Neutrophil (primary cell): ENCODE measurements at regions not wholly inside any gene's neighbourhood (a gene's known extent, or its start where the extent isn't known, plus 50 kb on each side); places are given as distances from the start of the nearest gene placed in this dataset.

Source experiments
- H3K27ac ChIP-seq: fragments of 200-600 bp; sonication (generic); 2 replicates; pipeline ENCODE4 v1.5.1; 2016; ENCODE audit warnings: mild to moderate bottlenecking, moderate library complexity
- H3K27me3 ChIP-seq: fragments of 200-600 bp; sonication (generic); 2 replicates; pipeline ENCODE4 v1.6.0; 2016; ENCODE audit warnings: mild to moderate bottlenecking
- H3K36me3 ChIP-seq: fragments of 200-600 bp; sonication (generic); 2 replicates; pipeline ENCODE4 v1.5.1; 2017
- H3K4me1 ChIP-seq, 2 experiments: fragments of 200-600 bp in 1 of 2; sonication (generic) in 1 of 2; 1 replicate in 1 of 2; 2 replicates in 1 of 2; pipeline versions ENCODE4 v1.5.1 to v1.6.1; 2013 to 2016; ENCODE audit warnings: low read depth in 1 of 2, low read length in 1 of 2, mild to moderate bottlenecking in 1 of 2, moderate library complexity in 1 of 2; ENCODE audit not compliant: control insufficient read depth in 1 of 2, insufficient read depth in 1 of 2
- H3K4me3 ChIP-seq, 2 experiments: fragments of 200-600 bp in 1 of 2; sonication (generic) in 1 of 2; 1 replicate in 1 of 2; 2 replicates in 1 of 2; pipeline ENCODE4 v1.5.1; 2013 to 2016; ENCODE audit warnings: low read depth in 1 of 2, low read length in 1 of 2, mild to moderate bottlenecking in 1 of 2, moderate library complexity in 1 of 2
- H3K9me3 ChIP-seq: fragments of 200-600 bp; sonication (generic); 2 replicates; pipeline ENCODE4 v1.5.1; 2016
- TF ChIP-seq, protein P1 (sequence below): fragments of 200-600 bp; sonication (generic); IDR thresholded peaks from 2 replicates; pipeline ENCODE4 v1.5.1; 2016; ENCODE audit warnings: antibody characterized with exemption

DNA sequence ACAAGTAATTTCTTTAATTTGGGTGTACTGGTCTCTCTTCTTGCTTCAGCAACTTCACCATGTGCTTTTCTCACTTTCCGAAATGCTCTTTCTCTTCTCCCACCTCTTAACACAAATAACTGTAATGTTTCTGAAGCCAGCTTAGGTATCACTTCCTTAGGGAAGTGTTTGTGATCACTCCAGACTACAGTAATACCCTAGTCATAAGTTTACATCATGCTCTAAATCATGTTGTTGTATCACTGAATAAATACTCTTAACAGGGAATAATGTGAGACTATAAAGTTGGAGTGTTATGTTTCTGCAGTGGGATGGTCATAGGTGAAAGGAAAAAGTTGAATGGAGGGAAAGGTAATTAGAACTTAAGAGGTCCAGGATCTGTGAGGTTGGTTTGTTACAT lies 712.3 kb downstream of the C4orf33 start:
- Histone ChIP-seq H3K27me3 (no peaks in the 10 kb centered on the region), H3K4me1 (no peaks in the 10 kb centered on the region), H3K4me3 (no peak overlapping the region), H3K27ac (no peak overlapping the region), H3K36me3 (no peaks in the 10 kb centered on the region), H3K9me3 (no peaks in the 10 kb centered on the region)
- TF ChIP-seq, protein P1, sequence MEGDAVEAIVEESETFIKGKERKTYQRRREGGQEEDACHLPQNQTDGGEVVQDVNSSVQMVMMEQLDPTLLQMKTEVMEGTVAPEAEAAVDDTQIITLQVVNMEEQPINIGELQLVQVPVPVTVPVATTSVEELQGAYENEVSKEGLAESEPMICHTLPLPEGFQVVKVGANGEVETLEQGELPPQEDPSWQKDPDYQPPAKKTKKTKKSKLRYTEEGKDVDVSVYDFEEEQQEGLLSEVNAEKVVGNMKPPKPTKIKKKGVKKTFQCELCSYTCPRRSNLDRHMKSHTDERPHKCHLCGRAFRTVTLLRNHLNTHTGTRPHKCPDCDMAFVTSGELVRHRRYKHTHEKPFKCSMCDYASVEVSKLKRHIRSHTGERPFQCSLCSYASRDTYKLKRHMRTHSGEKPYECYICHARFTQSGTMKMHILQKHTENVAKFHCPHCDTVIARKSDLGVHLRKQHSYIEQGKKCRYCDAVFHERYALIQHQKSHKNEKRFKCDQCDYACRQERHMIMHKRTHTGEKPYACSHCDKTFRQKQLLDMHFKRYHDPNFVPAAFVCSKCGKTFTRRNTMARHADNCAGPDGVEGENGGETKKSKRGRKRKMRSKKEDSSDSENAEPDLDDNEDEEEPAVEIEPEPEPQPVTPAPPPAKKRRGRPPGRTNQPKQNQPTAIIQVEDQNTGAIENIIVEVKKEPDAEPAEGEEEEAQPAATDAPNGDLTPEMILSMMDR = no peak

DNA sequence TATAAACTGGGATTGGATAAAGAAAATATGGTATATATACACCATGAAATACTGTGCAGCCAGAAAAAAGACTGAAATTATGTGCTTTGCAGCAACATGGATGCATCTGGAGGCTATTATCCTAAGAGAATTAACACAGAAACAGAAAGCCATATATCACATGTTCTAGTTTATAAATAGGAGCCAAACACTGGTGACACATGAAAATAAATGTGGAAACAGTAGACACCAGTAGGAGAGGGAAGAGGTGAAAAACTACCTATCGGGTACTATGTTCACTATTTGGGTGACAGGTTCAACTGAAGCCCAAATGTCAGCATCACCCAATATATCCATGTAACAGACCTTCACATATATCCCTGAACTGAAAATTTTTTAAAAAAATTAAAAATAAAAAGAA lies 725.1 kb downstream of the C4orf33 start:
- Histone ChIP-seq H3K36me3 (no peaks in the 10 kb centered on the region), H3K4me1 (no peaks in the 10 kb centered on the region), H3K27ac (no peak overlapping the region), H3K9me3 (no peaks in the 10 kb centered on the region), H3K27me3 (no peaks in the 10 kb centered on the region), H3K4me3 (no peak overlapping the region)
- TF ChIP-seq, protein P1 = no peak

DNA sequence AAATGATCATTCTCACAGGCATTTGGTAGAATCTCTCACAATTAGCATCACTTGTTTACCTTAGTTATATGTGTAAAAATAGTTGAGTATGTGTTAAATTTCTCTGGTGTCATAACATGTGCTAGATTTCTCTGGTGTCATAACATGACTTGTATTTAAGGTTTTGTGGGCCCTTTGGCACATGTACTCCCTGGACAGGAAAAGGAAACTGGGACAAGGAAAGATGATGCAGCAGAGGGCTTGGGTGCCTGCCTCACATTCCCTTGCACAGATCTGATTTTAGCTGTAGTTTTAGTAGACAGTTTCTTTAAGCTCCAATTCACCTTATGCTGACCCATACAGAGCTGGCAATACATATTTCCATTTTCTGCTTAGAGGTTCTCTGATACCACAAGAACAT lies 726.0 kb downstream of the C4orf33 start:
- Histone ChIP-seq H3K36me3 (no peaks in the 10 kb centered on the region), H3K27ac (no peak overlapping the region), H3K4me3 (no peak overlapping the region)

DNA sequence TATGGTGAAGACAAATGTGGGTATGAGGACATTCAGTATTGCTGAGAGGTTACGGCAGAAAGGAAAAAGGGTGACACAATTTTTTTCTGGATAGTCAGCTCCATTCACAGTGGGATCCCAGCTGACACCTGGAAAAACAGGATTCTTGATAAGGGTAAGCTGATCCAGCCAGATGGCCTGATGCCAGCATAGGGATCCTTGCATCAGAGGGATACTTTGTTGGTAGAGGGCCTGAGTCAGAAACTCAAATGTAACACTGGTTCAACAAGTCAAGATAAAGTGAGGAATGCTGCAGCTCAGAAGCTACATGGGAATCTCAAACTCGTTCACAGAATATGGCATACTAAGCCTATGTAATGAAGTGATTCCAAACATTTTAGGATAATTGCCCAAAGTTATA lies 726.7 kb downstream of the C4orf33 start:
- Histone ChIP-seq H3K27ac (no peak overlapping the region), H3K9me3 (no peaks in the 10 kb centered on the region), H3K36me3 (no peaks in the 10 kb centered on the region), H3K4me1 (no peaks in the 10 kb centered on the region), H3K27me3 (no peaks in the 10 kb centered on the region), H3K4me3 (no peak overlapping the region)
- TF ChIP-seq, protein P1 = no peak

More for the DNA sequence above, 726.0 kb downstream of the C4orf33 start:
- H3K9me3 ChIP-seq = no peaks in the 10 kb centered on the region
- H3K4me1 ChIP-seq = no peaks in the 10 kb centered on the region
- H3K27me3 ChIP-seq = no peaks in the 10 kb centered on the region
- TF ChIP-seq, protein P1 = no peak

DNA sequence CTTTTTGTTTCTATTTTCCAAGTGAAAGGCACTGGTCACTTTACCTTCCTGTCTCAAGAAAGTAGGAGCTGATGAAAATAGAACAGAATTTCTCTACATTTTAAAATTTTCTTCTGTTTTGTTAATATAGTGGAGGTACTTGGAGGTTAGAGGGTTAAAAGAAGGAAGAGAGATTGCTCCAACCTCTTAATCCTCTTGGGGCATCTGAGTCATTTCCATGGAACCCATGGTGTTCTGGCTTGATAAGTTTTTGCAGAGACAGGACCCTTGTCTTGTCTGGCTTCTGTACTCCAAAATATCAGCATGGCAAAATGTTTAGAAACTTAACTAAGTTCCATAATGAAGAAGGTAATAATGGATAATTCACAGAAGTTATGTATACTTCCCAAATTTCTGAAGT lies 727.2 kb downstream of the C4orf33 start:
- TF ChIP-seq, protein P1 = no peak
- Histone ChIP-seq H3K27ac (no peak overlapping the region), H3K4me1 (no peaks in the 10 kb centered on the region), H3K9me3 (no peaks in the 10 kb centered on the region), H3K27me3 (no peaks in the 10 kb centered on the region), H3K4me3 (no peak overlapping the region), H3K36me3 (no peaks in the 10 kb centered on the region)

DNA sequence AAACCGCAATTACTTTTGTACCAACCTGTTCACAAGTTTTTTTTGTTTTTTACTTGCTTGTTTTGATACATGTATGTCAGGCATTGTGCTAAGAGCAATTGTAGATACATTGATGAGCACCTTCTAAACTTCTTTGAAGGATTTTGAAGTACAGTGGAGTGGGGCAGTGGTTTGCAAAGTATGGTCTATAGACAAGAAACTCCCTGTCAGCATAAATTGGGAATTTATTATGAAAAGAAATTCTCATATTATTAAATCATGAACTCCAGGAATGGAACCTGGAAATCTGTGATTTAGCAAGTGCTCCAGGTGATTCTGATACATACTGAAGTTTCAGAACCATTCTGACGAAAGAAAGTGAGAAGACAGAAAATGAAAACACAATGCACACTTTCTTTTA lies 733.4 kb downstream of the C4orf33 start:
- Histone ChIP-seq H3K4me3 (no peak overlapping the region), H3K4me1 (no peaks in the 10 kb centered on the region), H3K27me3 (no peaks in the 10 kb centered on the region), H3K9me3 (no peaks in the 10 kb centered on the region), H3K27ac (no peak overlapping the region), H3K36me3 (no peaks in the 10 kb centered on the region)
- TF ChIP-seq, protein P1 = no peak
